HUES64 (cell line): ENCODE measurements at regions not wholly inside any gene's neighbourhood (a gene's known extent, or its start where the extent isn't known, plus 50 kb on each side); places are given as distances from the start of the nearest gene placed in this dataset.

Experiments used
- H3K27ac ChIP-seq: 2 replicates; pipeline ENCODE4 v1.7.0; 2013; ENCODE audit warnings: low read depth, low read length, inconsistent platforms
- H3K27me3 ChIP-seq: 2 replicates; pipeline ENCODE4 v1.6.1; 2013; ENCODE audit warnings: mild to moderate bottlenecking, low read length; ENCODE audit not compliant: insufficient read depth
- H3K36me3 ChIP-seq: 2 replicates; pipeline ENCODE4 v1.6.1; 2013; ENCODE audit warnings: mild to moderate bottlenecking, low read length; ENCODE audit not compliant: insufficient read depth
- H3K4me1 ChIP-seq: 2 replicates; pipeline ENCODE4 v1.6.1; 2013; ENCODE audit warnings: mild to moderate bottlenecking, low read length, moderate library complexity; ENCODE audit not compliant: insufficient read depth
- H3K4me3 ChIP-seq: 2 replicates; pipeline ENCODE4 v1.5.1; 2013; ENCODE audit warnings: mild to moderate bottlenecking, low read length, moderate library complexity
- H3K9ac ChIP-seq: 2 replicates; pipeline ENCODE4 v1.6.1; 2013; ENCODE audit warnings: mild to moderate bottlenecking, low read depth, low read length
- H3K9me3 ChIP-seq: 2 replicates; pipeline ENCODE4 v1.6.1; 2013; ENCODE audit warnings: low read depth, low read length; ENCODE audit not compliant: insufficient read depth
- WGBS: fragments of 150-250, 120-280 bp; methylation state at CpG from one replicate; pipeline ENCODE4 v1.1.7; 2013; ENCODE audit warnings: missing lambda C conversion rate; 5-methylcytosine and 5-hydroxymethylcytosine counted together

DNA sequence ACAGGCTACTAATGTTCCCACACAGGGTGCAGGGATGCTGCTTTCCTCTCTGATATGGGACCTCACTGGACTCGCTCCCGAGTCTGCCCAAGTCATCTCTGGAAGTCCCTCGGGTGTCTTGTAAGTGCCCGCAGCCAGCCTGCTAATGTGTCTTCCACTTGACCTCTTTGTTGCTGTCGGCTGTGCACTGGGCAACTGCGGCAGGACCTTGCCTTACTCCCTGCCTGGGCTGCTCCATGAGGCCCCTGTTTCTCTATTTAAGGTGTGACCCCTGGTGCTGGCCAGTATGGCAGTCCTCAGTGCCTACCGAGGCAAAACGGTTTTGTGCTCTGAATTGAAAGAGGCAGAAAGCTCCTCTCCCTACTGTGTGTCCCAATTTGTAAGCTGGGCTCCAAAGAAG, 88.8 kb upstream of the DUSP5 start:
- peaks cover 9% of the 10 kb centered on the region; the same call in 1 of the 2 replicates for H3K4me1 ChIP-seq
- H3K9me3 ChIP-seq, result no peaks in the 10 kb centered on the region
- no peaks in the 10 kb centered on the region for H3K27me3 ChIP-seq
- H3K27ac ChIP-seq, result no peak overlapping the region
- no peak overlapping the region for H3K9ac ChIP-seq
- WGBS, result 94% methylated on average over 8 of the region's 8 CpGs
- H3K4me3 ChIP-seq, result no peak overlapping the region
- no peaks in the 10 kb centered on the region for H3K36me3 ChIP-seq

DNA sequence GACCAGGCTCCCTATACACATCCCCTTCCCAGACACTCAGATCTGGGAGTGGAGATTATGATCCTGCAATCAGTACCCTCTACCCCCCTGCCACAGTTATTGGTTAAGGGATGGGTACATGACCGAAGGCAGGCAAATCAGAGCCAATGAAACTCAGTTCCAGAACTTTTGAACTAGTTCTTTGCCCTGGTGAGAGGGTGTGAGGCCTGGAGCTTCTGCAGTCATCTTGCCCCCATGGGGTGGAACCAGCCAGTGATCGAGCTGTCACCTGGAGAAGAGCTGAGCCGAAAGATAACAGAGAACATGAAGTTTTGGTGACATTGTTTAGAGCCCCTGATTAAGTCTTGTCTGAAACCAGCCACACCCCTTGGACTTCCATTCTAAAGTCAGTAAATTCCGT, 88.2 kb upstream of the DUSP5 start:
- H3K9ac ChIP-seq, result no peak overlapping the region
- H3K27me3 ChIP-seq, result no peaks in the 10 kb centered on the region
- WGBS, result 86% methylated on average over 3 of the region's 4 CpGs
- peaks cover 15% of the 10 kb centered on the region; the same call in 1 of the 2 replicates for H3K4me1 ChIP-seq
- no peak overlapping the region for H3K4me3 ChIP-seq
- H3K9me3 ChIP-seq, result no peaks in the 10 kb centered on the region
- no peak overlapping the region for H3K27ac ChIP-seq
- no peaks in the 10 kb centered on the region for H3K36me3 ChIP-seq

DNA sequence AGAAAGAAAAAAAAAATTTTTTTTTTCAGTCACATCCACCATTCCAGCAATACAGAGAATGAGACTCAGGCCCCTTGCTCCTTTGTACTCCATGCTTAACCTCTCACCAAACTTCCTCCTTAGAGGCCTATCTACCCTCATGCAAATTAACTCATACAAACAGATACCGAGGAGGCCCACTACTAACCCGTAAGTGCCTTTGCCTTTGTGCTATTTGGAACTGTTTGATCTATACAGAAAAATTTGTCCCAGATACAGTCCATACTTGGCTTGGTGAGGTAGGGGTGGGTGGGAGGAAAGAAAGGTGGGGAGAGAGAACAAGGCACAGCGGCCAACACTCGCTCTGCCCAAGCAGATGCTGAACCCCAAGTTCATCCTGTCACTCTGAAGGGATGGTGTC, 87.8 kb upstream of the DUSP5 start:
- Histone ChIP-seq H3K4me3 (no peak overlapping the region), H3K27ac (no peak overlapping the region), H3K4me1 (peaks cover 15% of the 10 kb centered on the region; the same call in 1 of the 2 replicates)

DNA sequence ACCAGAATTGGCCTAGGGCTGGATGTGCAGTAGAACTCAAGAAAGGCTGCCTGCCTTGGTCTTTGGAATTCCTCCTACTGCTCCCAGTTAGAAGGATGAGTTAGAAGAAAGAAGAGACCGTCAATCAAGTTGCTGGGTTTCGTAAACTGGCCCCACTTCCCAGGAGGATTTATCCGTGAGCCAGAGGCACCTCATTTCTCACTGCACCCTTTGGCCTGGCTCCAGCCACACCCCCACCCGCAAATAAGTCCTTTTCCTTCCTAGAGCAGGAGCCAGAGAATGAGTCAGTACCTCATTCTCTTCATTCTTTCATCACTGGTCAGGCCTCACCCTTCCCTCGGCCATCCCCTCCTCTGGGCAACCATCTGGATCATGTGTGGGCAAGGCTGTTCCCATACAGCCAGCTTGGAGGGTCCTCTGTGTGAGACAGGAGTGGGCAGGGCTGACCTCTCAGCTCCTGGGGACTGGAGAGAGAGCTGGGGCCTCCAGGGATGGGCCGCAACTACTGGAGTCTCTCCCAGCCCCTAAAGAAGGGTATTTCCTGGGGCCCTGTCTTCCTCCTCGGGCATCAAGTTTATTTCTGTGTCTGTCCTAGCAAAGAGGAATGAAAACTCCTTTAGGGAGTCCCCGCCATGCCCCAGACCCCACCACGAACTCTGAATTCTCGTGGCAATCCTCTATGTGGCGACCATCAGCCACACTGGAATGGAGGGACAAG, 87.2 kb upstream of the DUSP5 start:
- Histone ChIP-seq H3K9ac (no peak overlapping the region), H3K4me3 (no peak overlapping the region), H3K27ac (no peak overlapping the region), H3K27me3 (no peaks in the 10 kb centered on the region), H3K4me1 (peaks cover 15% of the 10 kb centered on the region; the same call in 1 of the 2 replicates), H3K9me3 (no peaks in the 10 kb centered on the region), H3K36me3 (no peaks in the 10 kb centered on the region)
- WGBS, result 89% methylated on average over 11 of the region's 11 CpGs

More for the DNA sequence above, 87.8 kb upstream of the DUSP5 start:
- H3K9ac ChIP-seq, result no peak overlapping the region
- H3K27me3 ChIP-seq, result no peaks in the 10 kb centered on the region
- H3K9me3 ChIP-seq, result no peaks in the 10 kb centered on the region
- H3K36me3 ChIP-seq, result no peaks in the 10 kb centered on the region
- 89% methylated on average over 4 of the region's 4 CpGs for WGBS

DNA sequence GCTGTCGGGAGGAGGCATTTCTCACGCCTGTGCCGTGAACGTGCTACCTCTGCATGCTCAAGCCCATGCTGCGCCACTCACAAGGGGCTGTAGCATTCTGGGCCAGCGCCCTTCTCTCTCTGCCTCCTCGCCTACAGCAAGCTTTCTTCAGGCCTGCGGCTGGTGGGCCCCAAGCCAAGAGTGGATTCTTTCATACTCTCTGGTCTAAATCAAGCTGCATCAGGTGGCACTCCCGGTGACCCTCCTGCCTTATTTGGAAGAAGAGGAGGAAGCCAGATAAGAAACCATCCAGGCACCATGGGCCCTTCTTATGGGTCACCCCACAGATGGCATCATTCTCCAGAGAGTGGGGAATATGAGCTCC, 86.7 kb upstream of the DUSP5 start:
- WGBS, result 92% methylated on average over 9 of the region's 9 CpGs
- Histone ChIP-seq H3K9ac (no peak overlapping the region), H3K36me3 (no peaks in the 10 kb centered on the region), H3K4me1 (peaks cover 15% of the 10 kb centered on the region; the same call in 1 of the 2 replicates), H3K27ac (no peak overlapping the region), H3K9me3 (no peaks in the 10 kb centered on the region), H3K27me3 (no peaks in the 10 kb centered on the region), H3K4me3 (no peak overlapping the region)

DNA sequence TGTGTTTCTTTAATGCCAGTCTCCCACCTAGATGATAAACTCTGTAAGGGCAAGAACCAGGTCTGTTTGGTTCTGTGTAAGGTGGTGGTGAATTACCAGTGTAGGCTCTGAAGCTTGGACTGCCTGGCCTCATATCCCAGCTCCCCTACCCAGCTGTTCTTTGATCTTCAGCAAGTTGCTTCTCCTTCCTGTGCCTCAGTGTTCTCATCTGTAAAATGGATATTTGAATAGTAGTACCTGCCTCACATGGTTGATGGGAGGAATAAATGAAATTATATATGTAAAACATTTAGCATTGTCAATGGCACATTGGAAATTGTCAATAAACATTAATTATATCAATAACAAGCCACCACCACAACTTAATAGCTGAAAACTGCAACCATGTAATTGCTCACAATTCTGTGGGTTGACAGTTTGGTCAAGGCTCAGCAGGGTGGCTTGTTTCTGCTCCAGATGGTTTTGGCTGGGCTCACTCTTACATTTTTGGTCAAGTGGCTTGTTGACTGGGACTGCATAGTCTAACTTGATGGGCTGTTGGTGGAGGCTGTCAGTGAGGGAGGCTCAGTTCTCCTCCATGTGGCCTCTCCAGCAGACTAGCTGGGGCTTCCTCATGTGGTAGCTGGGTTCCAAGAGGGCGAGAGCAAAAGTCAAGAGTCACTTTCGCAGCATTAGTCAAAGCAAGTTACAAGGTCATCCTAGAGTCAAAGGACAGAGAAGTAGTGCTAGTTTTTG, 84.5 kb upstream of the DUSP5 start:
- Histone ChIP-seq H3K9ac (no peak overlapping the region), H3K4me1 (peaks cover 8% of the 10 kb centered on the region; the same call in 1 of the 2 replicates), H3K9me3 (no peaks in the 10 kb centered on the region)

DNA sequence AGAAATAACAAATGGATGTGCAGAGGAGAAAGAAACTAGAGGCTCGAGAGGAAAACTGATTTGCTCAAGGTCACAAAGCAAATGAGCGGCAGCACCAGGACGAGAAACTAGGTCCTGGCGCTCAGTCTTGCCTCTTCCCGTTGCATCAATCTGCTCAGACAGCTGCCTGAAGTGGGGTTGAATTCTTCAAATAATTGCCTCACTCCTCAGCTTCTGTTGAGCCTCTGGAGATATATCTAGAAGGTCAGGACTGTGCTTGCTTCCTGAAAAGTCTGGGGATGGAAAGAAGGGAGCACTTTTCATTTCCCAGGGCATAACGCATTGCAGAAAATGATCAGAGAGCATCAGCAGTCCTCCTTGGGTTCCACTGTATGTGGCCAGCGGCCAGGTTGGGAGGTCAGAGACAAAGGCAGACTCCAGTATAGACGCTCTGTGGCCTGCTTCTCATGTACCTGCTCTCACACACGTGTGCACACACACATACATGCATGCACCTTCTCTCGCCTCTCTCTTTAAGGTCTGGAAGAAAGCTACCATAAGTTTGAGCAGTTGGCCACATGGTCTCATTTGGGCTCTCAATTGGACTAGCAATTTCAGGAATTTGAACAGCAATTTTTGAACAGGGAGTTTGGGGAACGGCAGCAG, 83.7 kb upstream of the DUSP5 start:
- Histone ChIP-seq H3K27me3 (no peaks in the 10 kb centered on the region), H3K9ac (no peak overlapping the region), H3K36me3 (no peaks in the 10 kb centered on the region), H3K4me1 (peaks cover 7% of the 10 kb centered on the region; the same call in 1 of the 2 replicates), H3K4me3 (no peak overlapping the region), H3K9me3 (no peaks in the 10 kb centered on the region), H3K27ac (no peak overlapping the region)
- WGBS, result 86% methylated on average over 11 of the region's 11 CpGs

More for the DNA sequence above, 84.5 kb upstream of the DUSP5 start:
- Histone ChIP-seq H3K27ac (no peak overlapping the region), H3K36me3 (no peaks in the 10 kb centered on the region), H3K4me3 (no peak overlapping the region), H3K27me3 (no peaks in the 10 kb centered on the region)
- 90% methylated on average over 2 of the region's 2 CpGs for WGBS

DNA sequence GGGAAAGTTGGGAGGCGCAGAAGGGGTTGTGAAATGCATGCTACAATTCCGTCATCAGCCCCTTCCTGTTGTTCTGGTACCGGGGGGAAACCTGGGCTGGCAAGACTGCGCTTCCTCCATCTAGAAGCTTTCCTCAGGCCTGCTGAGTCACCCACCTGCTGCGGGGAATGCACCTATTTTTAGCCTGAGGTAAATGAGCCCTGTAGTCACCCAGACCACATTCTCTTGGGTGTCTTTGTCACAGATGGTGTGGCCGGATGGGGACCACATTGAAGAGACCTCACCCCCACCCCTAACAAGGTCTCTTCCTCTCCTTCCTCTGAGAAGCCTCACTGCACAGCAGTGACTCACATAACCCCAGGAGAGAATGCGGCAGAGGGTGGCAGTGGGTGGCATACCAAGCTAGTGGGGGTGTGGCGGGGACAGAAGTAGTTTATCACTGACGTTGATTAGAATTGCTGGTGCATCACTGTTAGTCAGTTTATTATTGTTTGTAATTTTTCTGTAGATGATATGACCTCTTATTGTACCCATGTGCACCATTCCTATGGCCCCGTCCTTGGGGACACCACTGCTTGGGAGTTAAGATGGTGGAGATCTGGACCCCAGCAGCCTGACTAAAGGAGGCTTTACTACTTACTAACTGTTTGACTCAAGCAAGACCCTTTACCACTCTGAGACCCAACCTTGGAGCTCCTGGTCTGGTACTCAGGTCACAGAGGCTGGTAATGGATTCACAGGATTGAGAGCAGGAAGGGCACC, 83.0 kb upstream of the DUSP5 start:
- 87% methylated on average over 10 of the region's 10 CpGs for WGBS
- no peaks in the 10 kb centered on the region for H3K36me3 ChIP-seq
- H3K27ac ChIP-seq, result no peak overlapping the region
- H3K4me1 ChIP-seq, result peaks cover 7% of the 10 kb centered on the region; the same call in 1 of the 2 replicates
- H3K4me3 ChIP-seq, result no peak overlapping the region
- H3K9me3 ChIP-seq, result no peaks in the 10 kb centered on the region
- H3K9ac ChIP-seq, result no peak overlapping the region
- H3K27me3 ChIP-seq, result no peaks in the 10 kb centered on the region

DNA sequence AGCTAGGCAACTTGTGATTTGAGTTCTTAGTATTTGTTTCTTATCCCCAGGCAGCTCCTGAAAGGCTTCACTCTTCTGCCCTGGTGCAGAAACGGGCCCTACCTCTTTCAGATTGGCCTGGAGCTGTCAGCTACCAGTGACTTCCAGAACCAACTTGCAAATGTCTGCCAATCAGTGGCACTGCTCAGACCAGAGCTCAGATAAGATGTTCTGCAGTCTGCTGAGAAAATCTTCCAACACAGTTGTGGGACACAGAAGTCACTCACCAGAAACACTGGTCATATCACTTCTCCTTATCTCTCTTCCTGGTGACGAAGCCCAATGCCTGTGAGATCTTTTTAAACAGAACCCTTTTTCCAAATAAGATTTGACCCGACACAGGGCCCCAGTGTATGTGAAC, 81.9 kb upstream of the DUSP5 start:
- H3K27me3 ChIP-seq, result no peaks in the 10 kb centered on the region
- no peak overlapping the region for H3K9ac ChIP-seq
- WGBS, result 81% methylated on average over 3 of the region's 3 CpGs
- no peak overlapping the region for H3K4me3 ChIP-seq
- no peak overlapping the region for H3K27ac ChIP-seq
- peaks cover 7% of the 10 kb centered on the region; the same call in 1 of the 2 replicates for H3K4me1 ChIP-seq
- no peaks in the 10 kb centered on the region for H3K9me3 ChIP-seq
- H3K36me3 ChIP-seq, result no peaks in the 10 kb centered on the region

DNA sequence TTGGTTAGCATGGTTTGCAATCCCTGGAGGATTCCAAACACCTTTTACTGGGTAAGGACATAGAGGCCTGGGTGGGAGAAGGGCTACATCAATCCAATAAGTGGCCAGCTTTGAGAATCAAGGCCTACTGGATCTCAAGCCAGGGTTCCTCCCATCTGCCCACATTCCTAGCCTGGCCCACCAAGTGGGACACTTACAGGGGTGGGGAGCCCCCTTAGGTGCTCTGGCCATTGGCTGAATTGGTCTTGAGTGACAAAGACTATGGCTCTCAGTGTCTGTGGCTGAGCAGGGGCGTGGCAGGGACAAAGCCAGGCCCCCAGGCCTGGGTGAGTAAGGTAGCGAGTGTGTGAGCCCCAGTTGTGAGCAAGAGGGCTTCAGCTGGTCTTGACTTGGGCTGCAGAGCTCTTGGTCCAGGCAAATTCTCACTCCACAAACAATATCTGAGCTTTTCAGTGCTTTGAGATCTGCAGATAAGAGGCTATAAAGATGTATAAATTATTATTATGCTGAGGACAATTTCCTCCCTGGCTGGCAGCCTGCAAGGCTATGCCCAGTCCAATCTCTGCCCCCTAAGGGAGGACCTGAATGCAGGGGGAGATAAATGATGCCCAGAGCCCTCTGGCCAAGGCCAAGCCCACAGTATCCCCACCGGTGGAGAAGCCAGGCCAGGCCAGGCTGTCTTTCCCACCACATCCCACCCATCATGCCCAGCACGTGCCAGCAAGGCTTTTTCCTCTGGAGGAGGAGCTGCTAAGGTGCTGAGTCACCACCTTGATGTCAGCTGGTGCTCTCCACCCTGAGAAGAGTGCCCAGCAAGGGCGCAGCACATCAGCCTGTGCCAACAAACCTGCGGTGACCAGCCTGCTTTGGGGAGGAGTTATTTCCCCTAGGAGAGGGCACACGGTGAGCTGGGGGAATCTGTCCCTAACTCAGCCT, 80.7 kb upstream of the DUSP5 start:
- H3K9ac ChIP-seq, result no peak overlapping the region
- H3K36me3 ChIP-seq, result no peaks in the 10 kb centered on the region
- H3K27ac ChIP-seq, result no peak overlapping the region
- no peak overlapping the region for H3K4me3 ChIP-seq
- H3K4me1 ChIP-seq, result peaks cover 14% of the 10 kb centered on the region; the same call in 1 of the 2 replicates
- H3K27me3 ChIP-seq, result no peaks in the 10 kb centered on the region
- H3K9me3 ChIP-seq, result no peaks in the 10 kb centered on the region
- 89% methylated on average over 7 of the region's 7 CpGs for WGBS
